Adrenal gland (tissue), 9 donors: ENCODE measurements at regions not wholly inside any gene's neighbourhood (a gene's known extent, or its start where the extent isn't known, plus 50 kb on each side); places are given as distances from the start of the nearest gene placed in this dataset.
"Not testable (repeated sequence)": the region's sequence is repeated elsewhere in the genome, so short reads cannot be mapped to it uniquely, and the experiment has no call there.

ENCODE experiments used
- DNase-seq, 7 donors: peaks; one replicate each; pipeline ENCODE4 v3.0.0-alpha.2; 2019 to 2020
- H3K27ac ChIP-seq, 5 donors: fragments of 200-600 bp; sonication (generic) in 4 of 5; 1 replicate in 3 of 5; 2 replicates in 2 of 5; pipeline versions ENCODE4 v1.5.1 to v1.8.0; 2016 to 2020; ENCODE audit warnings: mild to moderate bottlenecking in 1 of 5
- H3K27me3 ChIP-seq: fragments of 200-600 bp; 2 replicates; pipeline ENCODE4 v1.8.0; 2021
- H3K36me3 ChIP-seq, 2 donors: fragments of 200-600 bp; replicated peaks in 1 of 2; 1 replicate in 1 of 2; 2 replicates in 1 of 2; pipeline versions ENCODE4 v1.5.1 to v1.8.0; 2018 to 2022
- H3K4me1 ChIP-seq, 2 donors: fragments of 200-600 bp; replicated peaks in 1 of 2; 1 replicate in 1 of 2; 2 replicates in 1 of 2; pipeline versions ENCODE4 v1.5.1 to v1.8.0; 2018 to 2021
- H3K4me3 ChIP-seq, 4 donors: fragments of 200-600 bp; sonication (generic) in 3 of 4; one replicate each; pipeline ENCODE4 v1.5.1; 2016 to 2018
- H3K9me3 ChIP-seq, 3 donors: fragments of 200-600 bp; sonication (generic) in 1 of 3; replicated peaks in 1 of 3; 1 replicate in 2 of 3; 2 replicates in 1 of 3; pipeline versions ENCODE4 v1.5.1 to v1.8.0; 2016 to 2021
- CTCF ChIP-seq, 6 experiments: fragments of 450-650 bp in 4 of 6; fragments of 200-600 bp in 2 of 6; sonication (generic) in 1 of 6; IDR thresholded peaks; 1 replicate in 5 of 6; 2 replicates in 1 of 6; pipeline versions ENCODE4 v1.5.1 to v1.8.0; 2016 to 2021; ENCODE audit warnings: antibody characterized with exemption in 6 of 6, mild to moderate bottlenecking in 2 of 6, moderate library complexity in 1 of 6
- POLR2A ChIP-seq, 2 donors: fragments of 450-650 bp; IDR thresholded peaks; one replicate each; pipeline ENCODE4 v1.6.1; 2017; ENCODE audit warnings: antibody characterized with exemption in 2 of 2, mild to moderate bottlenecking in 2 of 2, moderate library complexity in 1 of 2
- WGBS, 4 donors: extraction: QIAGEN DNeasy Blood & Tissue Kit in 2 of 4; methylation state at CpG; one replicate each; pipeline versions ENCODE4 v1.1.5 to v1.1.7; 2013 to 2017; 5-methylcytosine and 5-hydroxymethylcytosine counted together
- intact Hi-C, 2 donors: fragments of 100-400 bp; cut with DNase I; formaldehyde crosslinking; loops; one replicate each; pipeline versions ENCODE4 v1.14.1 to v1.15.0; 2022 to 2023
- donor health status: healthy with polysubstance abuse.
- donor health status: Bipolar disorder and iron deficiency.
- donor health status: DM: yes; HTN: yes; CAD: no.
- donor health status: DM: no; HTN: no; CAD: no.
- donor health status: DM: no; HTN: no; CAD: no.

DNA sequence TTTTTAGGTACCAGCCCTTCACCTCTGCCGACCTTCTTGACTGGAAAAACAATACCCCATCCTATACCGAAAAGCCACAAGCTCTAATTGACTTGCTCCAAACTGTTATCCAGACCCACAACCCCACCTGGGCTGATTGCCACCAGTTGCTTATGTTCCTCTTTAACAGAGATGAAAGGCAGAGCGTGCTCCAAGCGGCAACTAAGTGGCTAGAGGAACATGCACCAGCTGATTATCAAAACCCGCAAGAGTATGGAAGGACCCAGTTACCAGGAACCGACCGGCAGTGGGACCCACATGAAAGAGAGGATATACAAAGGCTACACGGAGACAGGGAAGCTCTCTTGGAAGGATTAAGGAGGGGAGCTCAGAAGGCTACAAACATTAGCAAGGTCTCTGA lies 86.1 kb upstream of the TANC1 start:
- Histone ChIP-seq H3K27ac (no peak overlapping the region), H3K36me3 (no peaks in the 10 kb centered on the region), H3K27me3 (no peaks in the 10 kb centered on the region), H3K4me3 (no peak overlapping the region), H3K4me1 (no peaks in the 10 kb centered on the region), H3K9me3 (no peaks in the 10 kb centered on the region)
- WGBS, 4 donors = 92 to 94% (median 92%) methylated on average over 8 of the region's 8 CpGs
- intact Hi-C loops = no loop called here
- no peak for DNase-seq
- TF ChIP-seq CTCF (IDR thresholded peaks at IDR 0.05) (no peak), POLR2A (IDR thresholded peaks at IDR 0.05) (no peak)

GRCh38 chr2:158884552-158884951 lies 83.9 kb upstream of the TANC1 start:
- H3K36me3 ChIP-seq, H3K4me3 ChIP-seq, H3K27ac ChIP-seq, DNase-seq, H3K9me3 ChIP-seq, H3K4me1 ChIP-seq, intact Hi-C loops, H3K27me3 ChIP-seq: not testable (repeated sequence)
- WGBS, 4 donors = 77 to 91% (median 88%) methylated on average over 3 of the region's 3 CpGs

DNA sequence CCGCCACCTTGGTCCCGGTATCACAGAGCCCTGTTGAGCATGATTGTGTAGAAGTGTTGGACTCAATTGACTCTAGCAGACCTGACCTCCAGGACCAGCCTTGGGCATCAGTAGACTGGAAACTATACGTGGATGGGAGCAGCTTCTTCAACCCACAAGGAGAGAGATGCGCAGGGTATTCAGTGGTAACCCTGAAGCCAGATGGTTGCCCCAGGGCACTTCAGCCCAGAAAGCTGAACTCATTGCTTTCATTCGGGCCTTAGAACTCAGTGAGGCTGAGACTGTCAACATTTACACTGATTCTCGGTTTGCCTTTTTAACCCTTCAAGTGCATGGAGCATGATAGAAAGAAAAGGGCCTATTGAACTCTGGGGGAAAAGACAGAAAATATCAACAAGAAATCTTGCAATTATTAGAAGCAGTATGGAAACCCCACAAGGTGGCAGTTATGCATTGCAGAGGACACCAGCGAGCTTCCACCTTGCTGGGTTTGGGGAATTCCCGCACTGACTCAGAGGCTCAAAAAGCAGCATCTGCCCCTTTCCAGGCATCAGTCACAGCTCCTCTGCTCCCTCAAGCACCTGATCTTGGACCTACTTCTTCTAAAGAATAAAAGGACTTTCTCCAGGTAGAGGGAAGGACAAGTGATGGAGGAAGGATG lies 83.3 kb upstream of the TANC1 start:
- intact Hi-C loops, H3K4me3 ChIP-seq, H3K9me3 ChIP-seq, H3K36me3 ChIP-seq, H3K27me3 ChIP-seq, H3K4me1 ChIP-seq, H3K27ac ChIP-seq, DNase-seq: not testable (repeated sequence)
- WGBS, 4 donors = 81 to 89% (median 85%) methylated on average over 8 of the region's 8 CpGs

DNA sequence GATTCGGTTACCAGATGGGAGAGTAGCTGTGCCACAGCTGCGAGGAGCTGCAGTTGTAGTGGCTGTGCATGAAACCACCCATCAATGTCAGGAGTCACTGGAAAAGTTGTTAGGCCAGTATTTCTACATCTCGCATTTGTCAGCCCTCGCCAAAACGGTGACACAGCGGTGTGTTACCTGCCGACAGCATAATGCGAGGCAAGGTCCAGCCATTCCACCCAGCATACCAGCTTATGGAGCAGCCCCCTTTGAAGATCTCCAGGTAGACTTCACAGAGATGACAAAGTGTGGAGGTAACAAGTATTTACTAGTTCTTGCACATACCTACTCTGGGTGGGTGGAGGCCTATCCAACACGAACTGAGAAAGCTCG lies 82.8 kb upstream of the TANC1 start:
- WGBS, 4 donors = 95 to 97% (median 96%) methylated on average over 10 of the region's 10 CpGs
- H3K27ac ChIP-seq, DNase-seq, H3K27me3 ChIP-seq, H3K4me3 ChIP-seq, H3K9me3 ChIP-seq, H3K36me3 ChIP-seq, H3K4me1 ChIP-seq, intact Hi-C loops: not testable (repeated sequence)

GRCh38 chr2:158889135-158889853 lies 79.1 kb upstream of the TANC1 start:
- no peak for TF ChIP-seq POLR2A (IDR thresholded peaks at IDR 0.05)
- no peak overlapping the region for H3K4me3 ChIP-seq
- 87 to 97% (median 90%) methylated on average over 2 of the region's 2 CpGs for WGBS, 4 donors
- no peaks in the 10 kb centered on the region for H3K9me3 ChIP-seq
- no peaks in the 10 kb centered on the region for H3K27me3 ChIP-seq
- H3K4me1 ChIP-seq = no peaks in the 10 kb centered on the region
- no peak for DNase-seq
- no peaks in the 10 kb centered on the region for H3K36me3 ChIP-seq
- intact Hi-C loops = no loop called here
- no peak overlapping the region for H3K27ac ChIP-seq

DNA sequence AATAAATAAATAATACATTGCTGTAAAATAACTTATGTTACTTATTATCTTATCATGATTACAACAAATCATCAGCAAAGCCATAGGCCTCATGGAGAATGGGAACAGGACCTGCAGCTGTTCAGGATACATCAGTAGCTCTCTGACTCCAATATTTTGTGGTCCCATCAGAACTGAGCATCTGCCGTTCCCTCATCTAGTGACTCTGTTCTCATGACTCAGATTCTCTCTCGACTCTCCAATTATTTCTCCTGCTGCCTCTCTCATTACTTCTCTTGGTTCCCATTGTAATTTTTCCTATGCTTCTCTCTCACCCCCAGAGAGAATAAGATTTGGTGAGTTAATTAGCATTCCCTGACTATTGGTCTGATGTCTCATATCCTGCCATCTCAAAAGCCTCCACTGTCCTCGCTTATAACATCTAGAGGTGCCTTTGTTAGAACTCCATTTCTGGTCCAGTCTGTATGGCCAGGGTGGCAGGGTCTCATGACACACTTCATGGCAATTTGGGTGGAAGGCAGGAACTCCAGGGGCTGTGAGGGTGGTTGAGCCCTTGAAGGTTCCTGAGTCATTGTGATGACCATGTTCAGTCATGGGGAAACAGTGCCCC lies 78.0 kb upstream of the TANC1 start:
- WGBS, 4 donors = 94 to 97% (median 96%) methylated on average over 3 of the region's 3 CpGs
- no peaks in the 10 kb centered on the region for H3K36me3 ChIP-seq
- H3K4me1 ChIP-seq = no peaks in the 10 kb centered on the region
- H3K27ac ChIP-seq = no peak overlapping the region
- no peaks in the 10 kb centered on the region for H3K9me3 ChIP-seq
- no peak overlapping the region for H3K4me3 ChIP-seq
- TF ChIP-seq CTCF (IDR thresholded peaks at IDR 0.05) = no peak
- no peak for TF ChIP-seq POLR2A (IDR thresholded peaks at IDR 0.05)
- intact Hi-C loops = no loop called here
- no peaks in the 10 kb centered on the region for H3K27me3 ChIP-seq
- no peak for DNase-seq
